GM12878 (cell line): ENCODE measurements at regions not wholly inside any gene's neighbourhood (a gene's known extent, or its start where the extent isn't known, plus 50 kb on each side); places are given as distances from the start of the nearest gene placed in this dataset.

Experiments
- ATAC-seq: fragments of 200-7000 bp; cut with Tn5 transposase; 3 replicates; pipeline ENCODE4 v1.9.1; 2020; ENCODE audit warnings: mild to moderate bottlenecking, moderate library complexity
- BruUV-seq: library from RNA; stranded (reverse); fragments of 400-500 nt; replicated peaks from 2 replicates; lab custom pipeline; 2021; lab: Mats Ljungman, UMichigan
- CTCF ChIA-PET: fragments of 300-600 bp; sonication (Branson Sonifier 250); formaldehyde crosslinking; extraction: SDS; loops from one replicate; lab custom pipeline; 2021; ENCODE audit warnings: inconsistent platforms; lab: Yijun Ruan, JAX
- POLR2A ChIA-PET: fragments of 350-600 bp; formaldehyde crosslinking; extraction: SDS; loops from one replicate; lab custom pipeline; 2021; ENCODE audit warnings: inconsistent platforms; lab: Charles Lee
- RAD21 ChIA-PET: fragments of 300-600 bp; sonication (Branson Sonifier 250); formaldehyde crosslinking; loops from one replicate; lab custom pipeline; 2023; ENCODE audit warnings: antibody characterized with exemption; ENCODE audit not compliant: unreplicated experiment; lab: Charles Lee
- SMC1A ChIA-PET: fragments of 300-600 bp; sonication (Branson Sonifier 250); formaldehyde crosslinking; loops from one replicate; lab custom pipeline; 2023; ENCODE audit not compliant: unreplicated experiment, uncharacterized antibody; lab: Charles Lee
- DNase-seq: peaks from one replicate; pipeline ENCODE4 v3.0.0-alpha.2; 2011; ENCODE audit warnings: low read depth, low spot score
- FAIRE-seq: peaks from 3 replicates; lab custom pipeline; 2011; peaks lifted over from hg19 to GRCh38; lab: Jason Lieb, UNC
- H2AFZ ChIP-seq: 2 replicates; pipeline ENCODE4 v1.6.0; 2011; ENCODE audit warnings: low read depth, low read length, control low read depth; ENCODE audit not compliant: control insufficient read depth
- H3K27ac ChIP-seq: 2 replicates; pipeline ENCODE4 v1.5.1; 2011; ENCODE audit warnings: control low read depth; ENCODE audit not compliant: control insufficient read depth, insufficient read depth
- H3K27me3 ChIP-seq, 2 experiments: replicated peaks in 1 of 2; 2 replicates each; pipeline versions ENCODE4 v1.6.0 to v1.6.1; 2011; ENCODE audit warnings: low read length in 1 of 2; ENCODE audit not compliant: control insufficient read depth in 2 of 2, insufficient read depth in 2 of 2
- H3K36me3 ChIP-seq, 2 experiments: 2 replicates each; pipeline ENCODE4 v1.5.1; 2011; ENCODE audit warnings: low read length in 1 of 2; ENCODE audit not compliant: control insufficient read depth in 2 of 2, insufficient read depth in 2 of 2
- H3K4me1 ChIP-seq: 2 replicates; pipeline ENCODE4 v1.6.1; 2011; ENCODE audit warnings: mild to moderate bottlenecking, low read length, moderate library complexity, mixed read lengths; ENCODE audit not compliant: control insufficient read depth, insufficient read depth
- H3K4me2 ChIP-seq: 2 replicates; pipeline ENCODE4 v1.6.0; 2011; ENCODE audit warnings: control low read depth; ENCODE audit not compliant: control insufficient read depth, insufficient read depth
- H3K4me3 ChIP-seq: fragments of 200-600 bp; sonication (generic); 2 replicates; pipeline ENCODE4 v1.5.1; 2016
- H3K79me2 ChIP-seq: 2 replicates; pipeline ENCODE4 v1.6.0; 2011; ENCODE audit warnings: low read length; ENCODE audit not compliant: control insufficient read depth, insufficient read depth
- H3K9ac ChIP-seq: 2 replicates; pipeline ENCODE4 v1.8.0; 2011; ENCODE audit warnings: low read length, control low read depth, mixed read lengths; ENCODE audit not compliant: control insufficient read depth, insufficient read depth
- H3K9me3 ChIP-seq: replicated peaks from 3 replicates; pipeline ENCODE4 v1.5.1; 2011; ENCODE audit warnings: mild to moderate bottlenecking, low read length; ENCODE audit not compliant: control insufficient read depth, insufficient read depth
- H4K20me1 ChIP-seq: 2 replicates; pipeline ENCODE4 v1.6.0; 2011; ENCODE audit not compliant: control insufficient read depth, insufficient read depth
- BACH1 ChIP-seq: fragments of 450-650 bp; IDR thresholded peaks from 2 replicates; pipeline ENCODE4 v1.6.1; 2017; ENCODE audit warnings: mild to moderate bottlenecking, borderline replicate concordance
- CTCF ChIP-seq, 3 experiments: IDR thresholded peaks in 2 of 3; conservative IDR thresholded peaks in 1 of 3; 2 replicates each; pipeline ENCODE4 v1.5.1; 2011; ENCODE audit warnings: low read depth in 3 of 3, low read length in 3 of 3, mild to moderate bottlenecking in 3 of 3, control low read depth in 2 of 3, moderate library complexity in 2 of 3, inconsistent platforms in 1 of 3, mixed read lengths in 1 of 3; ENCODE audit not compliant: control insufficient read depth in 2 of 3, insufficient read depth in 1 of 3; ENCODE audit errors: extremely low read depth in 1 of 3
- IKZF1 ChIP-seq: fragments of 450-650 bp; conservative IDR thresholded peaks from 2 replicates; pipeline ENCODE4 v1.6.1; 2017; ENCODE audit warnings: antibody characterized with exemption, mild to moderate bottlenecking
- JUNB ChIP-seq: IDR thresholded peaks from 2 replicates; pipeline ENCODE4 v1.6.1; 2016; ENCODE audit warnings: antibody characterized with exemption, mild to moderate bottlenecking
- NR2F1 ChIP-seq: fragments of 450-650 bp; conservative IDR thresholded peaks from 2 replicates; pipeline ENCODE4 v1.6.1; 2017; ENCODE audit warnings: mild to moderate bottlenecking
- SUZ12 ChIP-seq: fragments of 200-600 bp; sonication (generic); IDR thresholded peaks from one replicate; pipeline ENCODE4 v1.6.1; 2018; ENCODE audit warnings: antibody characterized with exemption, mild to moderate bottlenecking; ENCODE audit not compliant: unreplicated experiment
- ZSCAN29 ChIP-seq: fragments of 450-650 bp; IDR thresholded peaks from 2 replicates; pipeline ENCODE4 v1.6.1; 2017; ENCODE audit warnings: mild to moderate bottlenecking, moderate library complexity
- WGBS: methylation state at CpG from one replicate; pipeline ENCODE4 v1.1.6; 2016; ENCODE audit warnings: low lambda C conversion rate; ENCODE audit not compliant: insufficient replicate concordance, insufficient coverage; ENCODE audit errors: missing lambda C conversion rate; 5-methylcytosine and 5-hydroxymethylcytosine counted together
- in situ Hi-C: fragments of 300-500 bp; cut with MboI; formaldehyde crosslinking; loops from 9 replicates; pipeline ENCODE4 v1.14.3; 2018; ENCODE audit warnings: mixed read lengths
- intact Hi-C: fragments of 100-400 bp; cut with micrococcal nuclease; formaldehyde crosslinking; loops from one replicate; pipeline ENCODE4 v1.14.2; 2022; ENCODE audit not compliant: unreplicated experiment
- TF ChIP-seq, protein P1 (sequence below): fragments of 450-650 bp; formaldehyde crosslinking; IDR thresholded peaks from 2 replicates; pipeline ENCODE4 v1.4.0; 2020; ENCODE audit warnings: mild to moderate bottlenecking, moderate library complexity
- TF ChIP-seq, protein P2 (sequence below): fragments of 450-650 bp; formaldehyde crosslinking; IDR thresholded peaks from 2 replicates; pipeline ENCODE4 v1.4.0; 2022; ENCODE audit warnings: mild to moderate bottlenecking, moderate library complexity

- Histone ChIP-seq H3K36me3 (no peaks in the 10 kb centered on the region), H3K27me3 (no peaks in the 10 kb centered on the region), H3K4me3 (no peak overlapping the region), H3K4me2 (no peak overlapping the region), H2AFZ (no peak overlapping the region), H3K27ac (no peak overlapping the region), H3K9me3 (no peaks in the 10 kb centered on the region), H3K79me2 (no peaks in the 10 kb centered on the region), H3K9ac (no peak overlapping the region), H3K4me1 (no peaks in the 10 kb centered on the region), H4K20me1 (no peaks in the 10 kb centered on the region)
- CTCF ChIA-PET = no interaction called here
- in situ Hi-C loops (no loop called here), intact Hi-C loops (no loop called here)
- SMC1A ChIA-PET = interaction anchor here (0.6 kb wide), 1 partner anchor 756 kb away, joined by 3 read pairs; no protein-coding TSS in a partner anchor
- 6% methylated on average over 2 of the region's 2 CpGs for WGBS
- RAD21 ChIA-PET = no interaction called here
- FAIRE-seq = no peak
- no peak for TF ChIP-seq NR2F1
- POLR2A ChIA-PET = no interaction called here
- no peak for DNase-seq
- no peak for ATAC-seq
- BruUV-seq = no TSS peak
These were observed 153.6 kb upstream of the COL3A1 start for GRCh38 chr2:188820576-188820975.

- 14% methylated on average over 2 of the region's 2 CpGs for WGBS
- SMC1A ChIA-PET = no interaction called here
- TF ChIP-seq CTCF (IDR thresholded peaks at IDR 0.05 in 2 of 3, conservative IDR thresholded peaks at IDR 0.05 in 1 of 3; ENCODE audit: control insufficient read depth in 2 of 3, extremely low read depth in 1 of 3, insufficient read depth in 1 of 3, low read depth in 3 of 3, low read length in 3 of 3) = no peak
- TF ChIP-seq JUNB = no peak
- no peak for TF ChIP-seq SUZ12
- TF ChIP-seq ZSCAN29 = no peak
- no peak for TF ChIP-seq BACH1
- TF ChIP-seq, protein P1, sequence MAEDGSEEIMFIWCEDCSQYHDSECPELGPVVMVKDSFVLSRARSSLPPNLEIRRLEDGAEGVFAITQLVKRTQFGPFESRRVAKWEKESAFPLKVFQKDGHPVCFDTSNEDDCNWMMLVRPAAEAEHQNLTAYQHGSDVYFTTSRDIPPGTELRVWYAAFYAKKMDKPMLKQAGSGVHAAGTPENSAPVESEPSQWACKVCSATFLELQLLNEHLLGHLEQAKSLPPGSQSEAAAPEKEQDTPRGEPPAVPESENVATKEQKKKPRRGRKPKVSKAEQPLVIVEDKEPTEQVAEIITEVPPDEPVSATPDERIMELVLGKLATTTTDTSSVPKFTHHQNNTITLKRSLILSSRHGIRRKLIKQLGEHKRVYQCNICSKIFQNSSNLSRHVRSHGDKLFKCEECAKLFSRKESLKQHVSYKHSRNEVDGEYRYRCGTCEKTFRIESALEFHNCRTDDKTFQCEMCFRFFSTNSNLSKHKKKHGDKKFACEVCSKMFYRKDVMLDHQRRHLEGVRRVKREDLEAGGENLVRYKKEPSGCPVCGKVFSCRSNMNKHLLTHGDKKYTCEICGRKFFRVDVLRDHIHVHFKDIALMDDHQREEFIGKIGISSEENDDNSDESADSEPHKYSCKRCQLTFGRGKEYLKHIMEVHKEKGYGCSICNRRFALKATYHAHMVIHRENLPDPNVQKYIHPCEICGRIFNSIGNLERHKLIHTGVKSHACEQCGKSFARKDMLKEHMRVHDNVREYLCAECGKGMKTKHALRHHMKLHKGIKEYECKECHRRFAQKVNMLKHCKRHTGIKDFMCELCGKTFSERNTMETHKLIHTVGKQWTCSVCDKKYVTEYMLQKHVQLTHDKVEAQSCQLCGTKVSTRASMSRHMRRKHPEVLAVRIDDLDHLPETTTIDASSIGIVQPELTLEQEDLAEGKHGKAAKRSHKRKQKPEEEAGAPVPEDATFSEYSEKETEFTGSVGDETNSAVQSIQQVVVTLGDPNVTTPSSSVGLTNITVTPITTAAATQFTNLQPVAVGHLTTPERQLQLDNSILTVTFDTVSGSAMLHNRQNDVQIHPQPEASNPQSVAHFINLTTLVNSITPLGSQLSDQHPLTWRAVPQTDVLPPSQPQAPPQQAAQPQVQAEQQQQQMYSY (CRISPR knock-in tag) = no peak
- TF ChIP-seq IKZF1 = no peak
- TF ChIP-seq, protein P2, sequence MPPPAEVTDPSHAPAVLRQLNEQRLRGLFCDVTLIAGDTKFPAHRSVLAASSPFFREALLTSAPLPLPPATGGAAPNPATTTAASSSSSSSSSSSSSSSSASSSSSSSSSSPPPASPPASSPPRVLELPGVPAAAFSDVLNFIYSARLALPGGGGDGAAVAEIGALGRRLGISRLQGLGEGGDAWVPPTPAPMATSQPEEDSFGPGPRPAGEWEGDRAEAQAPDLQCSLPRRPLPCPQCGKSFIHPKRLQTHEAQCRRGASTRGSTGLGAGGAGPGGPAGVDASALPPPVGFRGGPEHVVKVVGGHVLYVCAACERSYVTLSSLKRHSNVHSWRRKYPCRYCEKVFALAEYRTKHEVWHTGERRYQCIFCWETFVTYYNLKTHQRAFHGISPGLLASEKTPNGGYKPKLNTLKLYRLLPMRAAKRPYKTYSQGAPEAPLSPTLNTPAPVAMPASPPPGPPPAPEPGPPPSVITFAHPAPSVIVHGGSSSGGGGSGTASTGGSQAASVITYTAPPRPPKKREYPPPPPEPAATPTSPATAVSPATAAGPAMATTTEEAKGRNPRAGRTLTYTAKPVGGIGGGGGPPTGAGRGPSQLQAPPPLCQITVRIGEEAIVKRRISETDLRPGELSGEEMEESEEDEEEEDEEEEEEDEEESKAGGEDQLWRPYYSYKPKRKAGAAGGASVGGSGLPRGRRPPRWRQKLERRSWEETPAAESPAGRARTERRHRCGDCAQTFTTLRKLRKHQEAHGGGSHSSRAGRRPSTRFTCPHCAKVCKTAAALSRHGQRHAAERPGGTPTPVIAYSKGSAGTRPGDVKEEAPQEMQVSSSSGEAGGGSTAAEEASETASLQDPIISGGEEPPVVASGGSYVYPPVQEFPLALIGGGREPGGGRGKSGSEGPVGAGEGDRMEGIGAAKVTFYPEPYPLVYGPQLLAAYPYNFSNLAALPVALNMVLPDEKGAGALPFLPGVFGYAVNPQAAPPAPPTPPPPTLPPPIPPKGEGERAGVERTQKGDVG (CRISPR knock-in tag) = no peak
These were observed 150.0 kb upstream of the COL3A1 start for GRCh38 chr2:188824125-188824524.

More at GRCh38 chr2:188824125-188824524, 150.0 kb upstream of the COL3A1 start:
- no peak overlapping the region for H3K27ac ChIP-seq
- intact Hi-C loops (no loop called here), in situ Hi-C loops (no loop called here)
- DNase-seq (no peak), FAIRE-seq (no peak), ATAC-seq (no peak)
- no peak overlapping the region for H3K4me2 ChIP-seq
- no peak overlapping the region for H3K4me3 ChIP-seq
- no peaks in the 10 kb centered on the region for H3K79me2 ChIP-seq
- CTCF ChIA-PET = no interaction called here
- H2AFZ ChIP-seq = no peak overlapping the region
- H4K20me1 ChIP-seq = no peaks in the 10 kb centered on the region
- no peak overlapping the region for H3K9ac ChIP-seq
- H3K36me3 ChIP-seq = no peaks in the 10 kb centered on the region
- H3K9me3 ChIP-seq = no peaks in the 10 kb centered on the region
- RAD21 ChIA-PET = no interaction called here
- H3K27me3 ChIP-seq = no peaks in the 10 kb centered on the region
- BruUV-seq = no TSS peak
- POLR2A ChIA-PET = no interaction called here
- no peaks in the 10 kb centered on the region for H3K4me1 ChIP-seq
